DOHH2 (cell line): ENCODE measurements at regions not wholly inside any gene's neighbourhood (a gene's known extent, or its start where the extent isn't known, plus 50 kb on each side); places are given as distances from the start of the nearest gene placed in this dataset.

Source experiments
- H3F3A ChIP-seq: fragments of 200-600 bp; sonication (generic), shearing (Covaris generic); 2 replicates; pipeline ENCODE4 v1.6.0; 2016; ENCODE audit warnings: antibody characterized with exemption, mild to moderate bottlenecking; ENCODE audit not compliant: control insufficient read depth, insufficient read depth
- H3K27ac ChIP-seq: fragments of 200-600 bp; sonication (generic); 2 replicates; pipeline ENCODE4 v1.5.1; 2014; ENCODE audit warnings: low read depth, mild to moderate bottlenecking, low read length, moderate library complexity
- H3K27me3 ChIP-seq: fragments of 200-600 bp; sonication (generic); 2 replicates; pipeline ENCODE4 v1.6.1; 2014; ENCODE audit warnings: mild to moderate bottlenecking, low read length, mixed read lengths; ENCODE audit not compliant: control insufficient read depth
- H3K36me3 ChIP-seq: fragments of 200-600 bp; sonication (generic); 2 replicates; pipeline ENCODE4 v1.6.1; 2014; ENCODE audit warnings: mild to moderate bottlenecking, low read length, moderate library complexity, mixed read lengths; ENCODE audit not compliant: control insufficient read depth
- H3K4me1 ChIP-seq: fragments of 200-600 bp; sonication (generic); 2 replicates; pipeline ENCODE4 v1.6.1; 2014; ENCODE audit warnings: mild to moderate bottlenecking, low read length, mixed read lengths; ENCODE audit not compliant: control insufficient read depth
- H3K4me2 ChIP-seq: fragments of 200-600 bp; sonication (generic); 2 replicates; pipeline ENCODE4 v1.6.0; 2014; ENCODE audit warnings: mild to moderate bottlenecking, low read length, moderate library complexity
- H3K4me3 ChIP-seq: fragments of 200-600 bp; sonication (generic); 2 replicates; pipeline ENCODE4 v1.5.1; 2014; ENCODE audit warnings: mild to moderate bottlenecking, low read length, mixed read lengths
- H3K79me2 ChIP-seq: fragments of 200-600 bp; sonication (generic); 2 replicates; pipeline ENCODE4 v1.6.1; 2014; ENCODE audit warnings: mild to moderate bottlenecking, low read length, mixed read lengths; ENCODE audit not compliant: control insufficient read depth
- H3K9me2 ChIP-seq: fragments of 200-600 bp; sonication (generic); replicated peaks from 2 replicates; pipeline ENCODE4 v1.6.1; 2014; ENCODE audit warnings: mild to moderate bottlenecking, low read length, mixed read lengths; ENCODE audit not compliant: control insufficient read depth
- H3K9me3 ChIP-seq: fragments of 200-600 bp; sonication (generic); 2 replicates; pipeline ENCODE4 v1.6.1; 2014; ENCODE audit warnings: antibody characterized with exemption, low read length, mixed read lengths; ENCODE audit not compliant: control insufficient read depth, insufficient read depth
- H4K20me1 ChIP-seq: fragments of 200-600 bp; sonication (generic); 2 replicates; pipeline ENCODE4 v1.6.0; 2014; ENCODE audit warnings: low read depth, mild to moderate bottlenecking, antibody characterized with exemption, low read length, moderate library complexity; ENCODE audit not compliant: control insufficient read depth, insufficient read depth
- EZH2phosphoT487 ChIP-seq: fragments of 200-600 bp; sonication (generic); IDR thresholded peaks from 2 replicates; pipeline ENCODE4 v1.6.1; 2017; ENCODE audit warnings: borderline replicate concordance, mild to moderate bottlenecking, antibody characterized with exemption, low read length, moderate library complexity, mixed read lengths
- TF ChIP-seq, protein P1 (sequence below): fragments of 200-600 bp; sonication (generic); IDR thresholded peaks from one replicate; pipeline ENCODE4 v1.5.1; 2014; ENCODE audit warnings: antibody characterized with exemption, mild to moderate bottlenecking, low read depth, low read length; ENCODE audit not compliant: poor library complexity, severe bottlenecking

DNA sequence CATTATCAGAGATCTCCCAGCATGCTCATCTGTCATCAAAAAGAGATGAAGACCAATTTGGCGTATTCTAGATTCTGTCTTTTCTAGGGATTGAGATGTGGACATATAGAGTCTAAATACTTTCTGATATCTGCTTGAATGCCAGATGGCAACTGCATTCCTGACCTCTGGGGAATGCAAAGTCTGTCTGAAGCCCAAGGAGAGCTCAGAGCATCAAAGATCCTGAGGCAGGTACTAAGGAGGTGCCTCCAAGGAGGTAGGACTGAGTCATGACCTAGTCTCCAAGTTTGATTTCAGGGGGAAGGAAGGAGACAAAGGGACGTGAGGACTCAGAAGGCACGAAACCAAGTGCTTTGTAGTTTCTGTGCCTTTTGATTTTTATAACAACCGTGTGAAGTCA, 448.4 kb downstream of the HS3ST3B1 start:
- Histone ChIP-seq H3K9me2 (no peaks in the 10 kb centered on the region), H3K9me3 (peaks cover 3% of the 10 kb centered on the region; the same call in 1 of the 2 replicates), H3K79me2 (no peaks in the 10 kb centered on the region), H3F3A (no peaks in the 10 kb centered on the region), H3K4me3 (no peak overlapping the region), H3K4me1 (no peaks in the 10 kb centered on the region), H3K27ac (no peak overlapping the region), H4K20me1 (no peaks in the 10 kb centered on the region), H3K27me3 (no peaks in the 10 kb centered on the region), H3K36me3 (no peaks in the 10 kb centered on the region), H3K4me2 (no peak overlapping the region)
- TF ChIP-seq, protein P1, sequence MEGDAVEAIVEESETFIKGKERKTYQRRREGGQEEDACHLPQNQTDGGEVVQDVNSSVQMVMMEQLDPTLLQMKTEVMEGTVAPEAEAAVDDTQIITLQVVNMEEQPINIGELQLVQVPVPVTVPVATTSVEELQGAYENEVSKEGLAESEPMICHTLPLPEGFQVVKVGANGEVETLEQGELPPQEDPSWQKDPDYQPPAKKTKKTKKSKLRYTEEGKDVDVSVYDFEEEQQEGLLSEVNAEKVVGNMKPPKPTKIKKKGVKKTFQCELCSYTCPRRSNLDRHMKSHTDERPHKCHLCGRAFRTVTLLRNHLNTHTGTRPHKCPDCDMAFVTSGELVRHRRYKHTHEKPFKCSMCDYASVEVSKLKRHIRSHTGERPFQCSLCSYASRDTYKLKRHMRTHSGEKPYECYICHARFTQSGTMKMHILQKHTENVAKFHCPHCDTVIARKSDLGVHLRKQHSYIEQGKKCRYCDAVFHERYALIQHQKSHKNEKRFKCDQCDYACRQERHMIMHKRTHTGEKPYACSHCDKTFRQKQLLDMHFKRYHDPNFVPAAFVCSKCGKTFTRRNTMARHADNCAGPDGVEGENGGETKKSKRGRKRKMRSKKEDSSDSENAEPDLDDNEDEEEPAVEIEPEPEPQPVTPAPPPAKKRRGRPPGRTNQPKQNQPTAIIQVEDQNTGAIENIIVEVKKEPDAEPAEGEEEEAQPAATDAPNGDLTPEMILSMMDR: no peak
- TF ChIP-seq EZH2phosphoT487: no peak

DNA sequence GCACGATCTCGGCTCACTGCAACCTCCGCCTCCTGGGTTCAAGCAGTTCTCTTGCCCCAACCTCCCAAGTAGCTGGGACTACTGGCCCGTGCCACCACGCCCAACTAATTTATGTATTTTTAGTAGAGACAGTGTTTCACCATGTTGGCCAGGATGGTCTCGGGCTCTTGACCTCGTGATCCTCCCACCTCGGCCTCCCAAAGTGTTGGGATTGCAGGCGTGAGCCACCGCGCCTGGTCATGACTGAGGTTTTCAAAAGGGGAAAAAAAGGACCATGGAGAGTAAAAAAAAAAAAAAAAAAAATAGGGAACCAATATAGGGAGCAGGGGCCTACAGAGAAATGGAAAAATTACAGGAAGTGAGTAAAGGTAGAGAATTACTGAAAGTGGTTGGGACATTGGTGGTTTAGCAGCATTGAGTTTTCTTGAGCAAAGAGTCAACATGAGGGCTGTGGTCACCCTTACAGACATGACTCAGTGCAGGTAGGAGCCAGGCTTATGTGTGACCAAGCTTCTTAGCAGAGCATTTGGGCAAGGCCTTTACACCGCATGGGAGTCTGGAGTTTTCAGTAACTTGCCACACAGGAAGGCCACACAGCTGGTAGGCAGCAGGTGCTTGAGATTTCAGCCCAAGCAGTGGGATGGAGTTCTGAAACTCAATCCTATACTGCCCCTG, 447.3 kb downstream of the HS3ST3B1 start:
- Histone ChIP-seq H3K79me2 (no peaks in the 10 kb centered on the region), H3K4me3 (no peak overlapping the region), H3F3A (no peaks in the 10 kb centered on the region), H3K4me2 (no peak overlapping the region), H3K36me3 (no peaks in the 10 kb centered on the region), H3K4me1 (no peaks in the 10 kb centered on the region), H3K9me3 (peaks cover 3% of the 10 kb centered on the region; the same call in 1 of the 2 replicates), H4K20me1 (no peaks in the 10 kb centered on the region), H3K27me3 (no peaks in the 10 kb centered on the region), H3K27ac (no peak overlapping the region), H3K9me2 (no peaks in the 10 kb centered on the region)
- TF ChIP-seq EZH2phosphoT487: no peak
- TF ChIP-seq, protein P1: no peak

DNA sequence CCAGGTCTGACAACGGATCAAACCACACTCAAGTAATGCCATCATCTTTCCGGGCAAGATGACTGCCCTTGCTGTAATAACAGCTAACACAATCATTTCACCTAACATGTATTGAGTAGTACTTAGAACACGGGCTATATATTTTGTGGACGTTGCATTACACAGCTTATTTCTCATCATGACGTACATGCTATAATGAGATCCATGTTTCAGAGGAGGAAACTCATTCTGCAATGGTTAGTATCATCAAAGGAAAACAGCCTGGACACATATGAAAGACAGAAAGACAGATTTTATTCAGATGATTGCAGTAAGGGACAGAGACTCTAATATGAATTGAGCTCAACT, 446.7 kb downstream of the HS3ST3B1 start:
- Histone ChIP-seq H3K4me3 (no peak overlapping the region), H3K9me3 (peaks cover 3% of the 10 kb centered on the region; the same call in 1 of the 2 replicates), H3F3A (no peaks in the 10 kb centered on the region), H4K20me1 (no peaks in the 10 kb centered on the region), H3K27me3 (no peaks in the 10 kb centered on the region), H3K4me1 (no peaks in the 10 kb centered on the region), H3K79me2 (no peaks in the 10 kb centered on the region), H3K4me2 (no peak overlapping the region), H3K27ac (no peak overlapping the region), H3K9me2 (no peaks in the 10 kb centered on the region), H3K36me3 (no peaks in the 10 kb centered on the region)
- no peak for TF ChIP-seq EZH2phosphoT487
- TF ChIP-seq, protein P1: no peak
